A673 (cell line): ENCODE measurements at regions not wholly inside any gene's neighbourhood (a gene's known extent, or its start where the extent isn't known, plus 50 kb on each side); places are given as distances from the start of the nearest gene placed in this dataset.

Source experiments
- BruUV-seq: library from RNA; stranded (reverse); fragments of 400-500 nt; replicated peaks from 2 replicates; lab custom pipeline; 2021; lab: Mats Ljungman, UMichigan
- CTCF ChIA-PET: fragments of 300-600 bp; sonication (Branson Sonifier 250); formaldehyde crosslinking; loops from one replicate; lab custom pipeline; 2022; ENCODE audit warnings: antibody characterized with exemption; lab: Charles Lee
- POLR2A ChIA-PET: fragments of 300-600 bp; sonication (Branson Sonifier 250); formaldehyde crosslinking; loops from one replicate; lab custom pipeline; 2022; ENCODE audit warnings: antibody characterized with exemption; ENCODE audit not compliant: low non-redundant PET; lab: Charles Lee
- DNase-seq: peaks from one replicate; pipeline ENCODE4 v3.0.0-alpha.2; 2015; ENCODE audit warnings: low spot score
- H3K27ac ChIP-seq: fragments of 200-600 bp; sonication (generic); 2 replicates; pipeline ENCODE4 v1.5.1; 2016; ENCODE audit warnings: mixed run types, low read depth, mild to moderate bottlenecking, mixed read lengths, antibody characterized with exemption, low read length; ENCODE audit not compliant: poor library complexity, severe bottlenecking
- H3K27me3 ChIP-seq: fragments of 200-600 bp; sonication (generic); replicated peaks from 2 replicates; pipeline ENCODE4 v1.6.1; 2017; ENCODE audit warnings: mixed run types, low read depth, mild to moderate bottlenecking, mixed read lengths, antibody characterized with exemption, low read length; ENCODE audit not compliant: insufficient read depth, poor library complexity
- H3K36me3 ChIP-seq: fragments of 200-600 bp; sonication (generic); 2 replicates; pipeline ENCODE4 v1.6.1; 2016; ENCODE audit warnings: mixed run types, mild to moderate bottlenecking, mixed read lengths, antibody characterized with exemption, low read length; ENCODE audit not compliant: insufficient read depth, poor library complexity, severe bottlenecking
- H3K4me1 ChIP-seq: fragments of 200-600 bp; sonication (generic); 2 replicates; pipeline ENCODE4 v1.6.1; 2017; ENCODE audit warnings: mixed run types, mild to moderate bottlenecking, mixed read lengths, antibody characterized with exemption, low read length; ENCODE audit not compliant: insufficient read depth, poor library complexity, severe bottlenecking
- H3K4me3 ChIP-seq: fragments of 200-600 bp; sonication (generic); 2 replicates; pipeline ENCODE4 v1.5.1; 2016; ENCODE audit warnings: low read depth, mixed run types, mild to moderate bottlenecking, mixed read lengths, low read length; ENCODE audit not compliant: poor library complexity, severe bottlenecking
- H3K9me3 ChIP-seq: fragments of 200-600 bp; sonication (generic); 2 replicates; pipeline ENCODE4 v1.6.1; 2016; ENCODE audit warnings: mixed run types, low read depth, mild to moderate bottlenecking, mixed read lengths, antibody characterized with exemption, low read length; ENCODE audit not compliant: poor library complexity, severe bottlenecking
- EZH2 ChIP-seq: fragments of 200-600 bp; sonication (generic); IDR thresholded peaks from 2 replicates; pipeline ENCODE4 v1.6.1; 2017; ENCODE audit warnings: borderline replicate concordance, low read depth, mild to moderate bottlenecking, mixed read lengths, antibody characterized with exemption, low read length; ENCODE audit not compliant: poor library complexity, severe bottlenecking
- intact Hi-C: fragments of 100-400 bp; cut with micrococcal nuclease; formaldehyde crosslinking; loops from one replicate; pipeline ENCODE4 v1.10.0; 2022; ENCODE audit not compliant: unreplicated experiment
- TF ChIP-seq, protein P1 (sequence below): fragments of 300-800, 200-600 bp; sonication (generic); conservative IDR thresholded peaks from 2 replicates; pipeline ENCODE4 v1.5.1; 2017; ENCODE audit warnings: low read depth, mild to moderate bottlenecking, antibody characterized with exemption, low read length, moderate library complexity, mixed read lengths

DNA sequence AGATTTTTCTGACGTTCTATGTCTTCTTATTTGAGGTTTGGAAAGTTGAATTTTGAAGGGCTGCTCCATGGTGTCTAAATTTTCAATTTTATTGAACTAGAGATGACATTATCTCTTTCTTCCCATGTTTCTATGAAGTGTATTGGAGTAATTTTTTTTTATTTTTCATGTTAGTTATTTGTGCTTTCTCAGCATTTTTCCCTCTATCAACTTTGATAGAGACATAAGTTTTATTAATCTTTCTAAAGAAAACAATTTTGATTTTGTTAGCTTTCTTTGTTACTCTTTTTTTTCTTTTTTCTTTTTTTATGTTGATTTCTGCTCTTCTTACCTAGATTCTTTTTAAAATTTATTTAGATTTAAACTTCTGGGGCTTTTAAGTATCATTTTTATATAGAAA is 1694.8 kb downstream of the PCDH9 start:
- H3K9me3 ChIP-seq, result no peaks in the 10 kb centered on the region
- no peaks in the 10 kb centered on the region for H3K36me3 ChIP-seq
- POLR2A ChIA-PET, result no interaction called here
- H3K27ac ChIP-seq, result no peak overlapping the region
- no peaks in the 10 kb centered on the region for H3K27me3 ChIP-seq
- no peak overlapping the region for H3K4me3 ChIP-seq
- DNase-seq, result no peak
- CTCF ChIA-PET, result no interaction called here
- intact Hi-C loops, result no loop called here
- BruUV-seq, result no TSS peak
- H3K4me1 ChIP-seq, result no peaks in the 10 kb centered on the region
- TF ChIP-seq EZH2, result no peak
- TF ChIP-seq, protein P1, sequence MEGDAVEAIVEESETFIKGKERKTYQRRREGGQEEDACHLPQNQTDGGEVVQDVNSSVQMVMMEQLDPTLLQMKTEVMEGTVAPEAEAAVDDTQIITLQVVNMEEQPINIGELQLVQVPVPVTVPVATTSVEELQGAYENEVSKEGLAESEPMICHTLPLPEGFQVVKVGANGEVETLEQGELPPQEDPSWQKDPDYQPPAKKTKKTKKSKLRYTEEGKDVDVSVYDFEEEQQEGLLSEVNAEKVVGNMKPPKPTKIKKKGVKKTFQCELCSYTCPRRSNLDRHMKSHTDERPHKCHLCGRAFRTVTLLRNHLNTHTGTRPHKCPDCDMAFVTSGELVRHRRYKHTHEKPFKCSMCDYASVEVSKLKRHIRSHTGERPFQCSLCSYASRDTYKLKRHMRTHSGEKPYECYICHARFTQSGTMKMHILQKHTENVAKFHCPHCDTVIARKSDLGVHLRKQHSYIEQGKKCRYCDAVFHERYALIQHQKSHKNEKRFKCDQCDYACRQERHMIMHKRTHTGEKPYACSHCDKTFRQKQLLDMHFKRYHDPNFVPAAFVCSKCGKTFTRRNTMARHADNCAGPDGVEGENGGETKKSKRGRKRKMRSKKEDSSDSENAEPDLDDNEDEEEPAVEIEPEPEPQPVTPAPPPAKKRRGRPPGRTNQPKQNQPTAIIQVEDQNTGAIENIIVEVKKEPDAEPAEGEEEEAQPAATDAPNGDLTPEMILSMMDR, result no peak

GRCh38 chr13:65532231-65532630 is 1697.9 kb downstream of the PCDH9 start:
- H3K4me1 ChIP-seq, result no peaks in the 10 kb centered on the region
- DNase-seq, result no peak
- TF ChIP-seq, protein P1, result no peak
- TF ChIP-seq EZH2, result no peak
- no TSS peak for BruUV-seq
- ChIA-PET POLR2A (no interaction called here), CTCF (no interaction called here)
- intact Hi-C loops, result no loop called here
- H3K36me3 ChIP-seq, result no peaks in the 10 kb centered on the region
- no peaks in the 10 kb centered on the region for H3K9me3 ChIP-seq
- no peak overlapping the region for H3K27ac ChIP-seq
- H3K4me3 ChIP-seq, result no peak overlapping the region
- H3K27me3 ChIP-seq, result no peaks in the 10 kb centered on the region

- Histone ChIP-seq H3K4me3 (no peak overlapping the region), H3K27ac (no peak overlapping the region), H3K9me3 (no peaks in the 10 kb centered on the region), H3K27me3 (no peaks in the 10 kb centered on the region), H3K36me3 (no peaks in the 10 kb centered on the region), H3K4me1 (no peaks in the 10 kb centered on the region)
- no peak for DNase-seq
- no TSS peak for BruUV-seq
- ChIA-PET POLR2A (no interaction called here), CTCF (no interaction called here)
- intact Hi-C loops, result no loop called here
- TF ChIP-seq, protein P1, result no peak
- TF ChIP-seq EZH2, result no peak
Measured at GRCh38 chr13:65530688-65531087, 1699.4 kb downstream of the PCDH9 start.
